Breast epithelium (tissue), 4 donors: ENCODE measurements at regions not wholly inside any gene's neighbourhood (a gene's known extent, or its start where the extent isn't known, plus 50 kb on each side); places are given as distances from the start of the nearest gene placed in this dataset.

Source experiments
- DNase-seq, 2 donors: peaks; one replicate each; pipeline ENCODE4 v3.0.0-alpha.2; 2019; ENCODE audit warnings: low spot score in 2 of 2
- H3K27ac ChIP-seq, 2 donors: fragments of 200-600 bp; sonication (generic) in 1 of 2; one replicate each; pipeline ENCODE4 v1.5.1; 2016 to 2019; ENCODE audit warnings: mild to moderate bottlenecking in 1 of 2
- H3K27me3 ChIP-seq, 2 donors: fragments of 200-600 bp; sonication (generic) in 1 of 2; one replicate each; pipeline versions ENCODE4 v1.5.1 to v1.6.0; 2017 to 2019; ENCODE audit warnings: control low read depth in 1 of 2, mild to moderate bottlenecking in 1 of 2
- H3K36me3 ChIP-seq: fragments of 200-600 bp; one replicate; pipeline ENCODE4 v1.5.1; 2019
- H3K4me1 ChIP-seq, 2 donors: fragments of 200-600 bp; sonication (generic); one replicate each; pipeline ENCODE4 v1.5.1; 2016 to 2019; ENCODE audit warnings: control low read depth in 1 of 2
- H3K4me3 ChIP-seq, 3 donors: fragments of 200-600 bp; sonication (generic); 1 replicate in 2 of 3; 2 replicates in 1 of 3; pipeline ENCODE4 v1.5.1; 2016 to 2019; ENCODE audit warnings: mild to moderate bottlenecking in 3 of 3, moderate library complexity in 2 of 3
- H3K9me3 ChIP-seq, 2 donors: fragments of 200-600 bp; sonication (generic) in 1 of 2; one replicate each; pipeline ENCODE4 v1.5.1; 2016 to 2019; ENCODE audit warnings: control low read depth in 1 of 2
- POLR2A ChIP-seq: fragments of 450-650 bp; IDR thresholded peaks from one replicate; pipeline ENCODE4 v1.6.1; 2016; ENCODE audit warnings: antibody characterized with exemption, mild to moderate bottlenecking, moderate library complexity
- POLR2AphosphoS5 ChIP-seq, 3 donors: sonication (generic); formaldehyde crosslinking; IDR thresholded peaks; one replicate each; pipeline ENCODE4 v1.6.1; 2017; ENCODE audit warnings: antibody characterized with exemption in 3 of 3
- intact Hi-C: fragments of 100-400 bp; cut with DNase I; formaldehyde crosslinking; loops from one replicate; pipeline ENCODE4 v1.15.1; 2023; ENCODE audit warnings: low total_unique reads
- TF ChIP-seq, protein P1 (sequence below), 3 donors: fragments of 450-650 bp; IDR thresholded peaks; one replicate each; pipeline ENCODE4 v1.5.1; 2016 to 2017; ENCODE audit warnings: antibody characterized with exemption in 3 of 3, mild to moderate bottlenecking in 3 of 3, moderate library complexity in 3 of 3

DNA sequence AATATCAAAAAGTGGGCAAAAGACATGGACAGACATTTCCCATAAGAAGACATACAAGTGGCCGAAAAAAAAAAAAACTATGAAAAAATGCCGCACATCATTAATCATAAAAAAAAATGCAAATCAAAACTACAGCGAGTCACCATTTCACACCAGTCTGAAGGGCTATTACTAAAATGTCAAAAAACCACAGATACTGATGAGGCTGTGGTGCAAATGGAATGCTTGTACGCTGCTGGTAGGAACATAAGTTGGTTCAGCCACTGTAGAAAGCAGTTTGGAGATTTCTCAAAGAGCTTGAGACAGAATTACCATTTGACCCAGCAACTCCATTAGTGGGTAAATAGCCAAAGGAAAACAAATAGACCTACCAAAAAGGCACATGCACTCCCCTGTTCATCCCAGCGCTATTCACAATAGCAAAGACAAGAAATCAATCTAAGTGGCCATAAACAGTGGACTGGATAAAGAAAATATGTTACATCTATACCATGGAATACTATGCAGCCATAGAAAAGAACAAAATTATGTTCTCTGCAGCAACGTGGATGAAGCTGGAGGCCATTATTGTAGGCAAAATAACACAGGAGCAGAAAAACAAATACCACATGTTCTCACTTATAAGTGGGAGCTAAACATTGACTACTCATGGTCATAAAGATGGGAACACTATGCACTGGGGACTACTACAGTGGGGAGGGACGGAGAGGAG, 110.6 kb upstream of the BOD1 start:
- H3K27ac ChIP-seq: no peak overlapping the region
- H3K4me1 ChIP-seq: no peaks in the 10 kb centered on the region
- no peak for DNase-seq
- intact Hi-C loops: no loop called here
- no peaks in the 10 kb centered on the region for H3K36me3 ChIP-seq
- no peak overlapping the region for H3K4me3 ChIP-seq
- TF ChIP-seq POLR2AphosphoS5 (IDR thresholded peaks at IDR 0.05) (no peak), POLR2A (no peak)
- TF ChIP-seq, protein P1, sequence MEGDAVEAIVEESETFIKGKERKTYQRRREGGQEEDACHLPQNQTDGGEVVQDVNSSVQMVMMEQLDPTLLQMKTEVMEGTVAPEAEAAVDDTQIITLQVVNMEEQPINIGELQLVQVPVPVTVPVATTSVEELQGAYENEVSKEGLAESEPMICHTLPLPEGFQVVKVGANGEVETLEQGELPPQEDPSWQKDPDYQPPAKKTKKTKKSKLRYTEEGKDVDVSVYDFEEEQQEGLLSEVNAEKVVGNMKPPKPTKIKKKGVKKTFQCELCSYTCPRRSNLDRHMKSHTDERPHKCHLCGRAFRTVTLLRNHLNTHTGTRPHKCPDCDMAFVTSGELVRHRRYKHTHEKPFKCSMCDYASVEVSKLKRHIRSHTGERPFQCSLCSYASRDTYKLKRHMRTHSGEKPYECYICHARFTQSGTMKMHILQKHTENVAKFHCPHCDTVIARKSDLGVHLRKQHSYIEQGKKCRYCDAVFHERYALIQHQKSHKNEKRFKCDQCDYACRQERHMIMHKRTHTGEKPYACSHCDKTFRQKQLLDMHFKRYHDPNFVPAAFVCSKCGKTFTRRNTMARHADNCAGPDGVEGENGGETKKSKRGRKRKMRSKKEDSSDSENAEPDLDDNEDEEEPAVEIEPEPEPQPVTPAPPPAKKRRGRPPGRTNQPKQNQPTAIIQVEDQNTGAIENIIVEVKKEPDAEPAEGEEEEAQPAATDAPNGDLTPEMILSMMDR (IDR thresholded peaks at IDR 0.05): no peak
- H3K9me3 ChIP-seq: no peaks in the 10 kb centered on the region
- H3K27me3 ChIP-seq: no peaks in the 10 kb centered on the region

DNA sequence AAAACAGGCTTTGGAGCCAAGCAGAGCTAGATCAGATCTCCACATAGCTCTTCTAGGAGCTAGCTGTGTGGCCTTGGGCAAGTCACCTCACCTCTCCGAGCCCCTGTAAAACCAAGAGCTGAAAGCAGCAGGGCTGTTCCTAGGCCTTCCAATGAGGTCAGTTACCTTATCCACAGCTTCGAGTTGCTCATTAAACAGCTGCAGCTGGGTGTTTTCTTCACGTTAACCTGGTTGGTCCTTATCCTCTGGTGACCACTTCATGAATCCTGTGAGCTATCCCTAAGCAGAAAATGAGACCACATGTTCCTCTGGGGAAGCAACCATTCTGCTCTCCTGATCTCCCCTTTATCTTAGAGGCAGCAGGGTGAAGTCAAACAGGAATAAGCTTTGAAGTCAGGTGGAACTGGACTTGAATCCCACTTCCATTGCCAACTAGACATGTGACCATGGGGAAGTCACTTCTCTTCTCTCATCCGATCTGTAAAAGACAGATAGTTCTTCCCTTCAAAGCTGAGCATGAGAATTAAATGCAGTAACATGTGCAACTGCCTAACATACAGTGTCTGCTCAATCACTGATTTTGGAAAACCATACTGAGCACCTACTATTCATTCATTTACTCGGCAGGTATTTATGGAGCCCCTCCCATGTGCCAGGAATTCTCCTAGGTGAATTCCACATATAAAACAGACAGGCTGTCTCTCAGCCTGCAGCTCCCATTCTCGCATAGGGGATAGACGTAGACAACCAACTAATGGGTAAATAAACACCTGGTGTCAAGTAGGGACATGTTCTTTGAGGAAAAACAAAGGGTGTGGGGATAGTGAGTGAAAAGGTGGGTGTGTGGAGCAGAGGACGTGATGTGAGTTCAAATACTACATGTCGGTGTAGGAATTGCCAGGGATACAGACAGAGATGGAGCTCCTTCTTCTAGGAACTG, 111.7 kb upstream of the BOD1 start:
- intact Hi-C loops: no loop called here
- TF ChIP-seq, protein P1 (IDR thresholded peaks at IDR 0.05): no peak
- TF ChIP-seq POLR2AphosphoS5 (IDR thresholded peaks at IDR 0.05): no peak
- TF ChIP-seq POLR2A: no peak
- no peak overlapping the region for H3K27ac ChIP-seq

DNA sequence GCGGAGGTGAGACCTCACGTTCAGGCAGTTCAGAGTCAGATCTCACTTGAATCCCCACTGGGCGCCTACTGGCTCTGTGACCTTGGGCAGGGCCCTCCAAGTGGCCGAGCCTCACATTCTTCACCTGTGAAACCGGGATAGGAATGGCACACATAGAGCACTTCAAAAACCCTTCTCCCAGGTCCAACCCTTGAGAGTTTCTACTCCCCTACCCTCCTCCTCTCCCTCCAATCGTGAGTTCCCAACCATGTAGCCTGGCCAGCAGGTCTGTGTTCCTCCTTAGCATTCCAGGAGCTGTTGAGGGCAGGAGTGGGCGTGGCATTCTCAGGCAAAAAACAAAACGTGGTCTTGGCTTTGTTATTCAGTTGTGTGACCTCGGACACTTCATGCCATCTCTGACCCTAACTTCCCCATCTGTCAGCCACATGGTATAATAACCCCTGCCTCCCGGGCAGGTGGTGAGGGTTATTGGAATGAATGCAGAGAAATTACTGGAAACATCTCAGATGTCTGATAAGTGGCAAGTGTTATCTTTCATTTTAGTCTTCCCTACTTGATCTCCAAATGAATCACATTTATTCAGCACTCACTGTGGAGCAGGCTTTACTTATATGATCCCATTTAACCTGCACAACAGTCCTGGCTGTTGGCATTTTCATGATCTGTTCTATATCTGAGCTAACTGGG, 112.8 kb upstream of the BOD1 start:
- H3K9me3 ChIP-seq: no peaks in the 10 kb centered on the region
- no peaks in the 10 kb centered on the region for H3K4me1 ChIP-seq
- H3K4me3 ChIP-seq: no peak overlapping the region
- no peak overlapping the region for H3K27ac ChIP-seq
- no peak for DNase-seq
- intact Hi-C loops: no loop called here
- no peaks in the 10 kb centered on the region for H3K36me3 ChIP-seq
- H3K27me3 ChIP-seq: no peaks in the 10 kb centered on the region
- no peak for TF ChIP-seq POLR2A
- no peak for TF ChIP-seq POLR2AphosphoS5 (IDR thresholded peaks at IDR 0.05)
- TF ChIP-seq, protein P1 (IDR thresholded peaks at IDR 0.05): no peak

More for the DNA sequence above, 111.7 kb upstream of the BOD1 start:
- Histone ChIP-seq H3K36me3 (no peaks in the 10 kb centered on the region), H3K9me3 (no peaks in the 10 kb centered on the region), H3K4me1 (no peaks in the 10 kb centered on the region), H3K4me3 (no peak overlapping the region), H3K27me3 (no peaks in the 10 kb centered on the region)
- DNase-seq: no peak

DNA sequence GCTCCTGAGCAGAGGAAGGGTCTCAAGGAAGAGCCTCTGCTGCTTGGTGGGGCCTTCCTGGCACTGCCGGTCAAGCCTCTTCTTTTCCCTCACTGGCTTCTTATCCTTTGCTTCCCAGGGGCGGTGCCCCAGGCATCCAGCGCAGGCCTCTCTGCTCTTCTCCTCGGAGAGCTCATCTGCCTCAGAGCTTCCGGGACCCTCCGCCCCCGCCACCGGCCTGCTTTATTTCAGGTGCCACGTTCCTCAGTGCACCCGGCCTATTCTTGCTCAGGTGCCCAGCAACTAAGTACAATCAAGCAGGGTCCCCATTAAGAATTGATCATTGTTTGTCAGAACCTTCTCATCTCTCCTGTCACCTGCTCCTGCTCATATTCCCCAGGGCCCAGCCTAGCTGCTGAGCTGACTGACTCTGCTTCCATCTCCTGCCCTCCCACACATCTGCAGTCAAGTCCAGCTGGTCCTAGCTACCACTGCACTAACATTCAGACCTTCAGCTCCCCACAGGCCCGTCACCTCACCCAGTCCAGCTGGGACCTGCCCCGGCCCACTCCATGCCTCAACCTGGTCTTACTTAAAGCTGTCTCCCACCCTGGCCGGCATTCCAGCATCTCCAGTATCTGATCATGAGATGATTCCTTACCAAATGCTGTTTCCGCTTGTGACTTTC, 114.3 kb upstream of the BOD1 start:
- TF ChIP-seq, protein P1 (IDR thresholded peaks at IDR 0.05): no peak
- TF ChIP-seq POLR2AphosphoS5 (IDR thresholded peaks at IDR 0.05) (no peak), POLR2A (no peak)
- no peaks in the 10 kb centered on the region for H3K9me3 ChIP-seq
- no peak overlapping the region for H3K27ac ChIP-seq
- H3K4me1 ChIP-seq: no peaks in the 10 kb centered on the region
- no peak overlapping the region for H3K4me3 ChIP-seq
- intact Hi-C loops: no loop called here
- no peaks in the 10 kb centered on the region for H3K36me3 ChIP-seq
- no peaks in the 10 kb centered on the region for H3K27me3 ChIP-seq
- no peak for DNase-seq
